HCT116 (cell line): ENCODE measurements at regions not wholly inside any gene's neighbourhood (a gene's known extent, or its start where the extent isn't known, plus 50 kb on each side); places are given as distances from the start of the nearest gene placed in this dataset.

ENCODE experiments used
- EGR1 ChIP-seq: IDR thresholded peaks from 2 replicates; pipeline ENCODE4 v1.6.1; 2012; ENCODE audit warnings: low read depth
- EZH2 ChIP-seq: fragments of 200-600 bp; sonication (generic); IDR thresholded peaks from 2 replicates; pipeline ENCODE4 v1.6.1; 2017; ENCODE audit warnings: antibody characterized with exemption, mixed run types
- POLR2AphosphoS5 ChIP-seq: IDR thresholded peaks from 2 replicates; pipeline ENCODE4 v1.6.1; 2011; ENCODE audit warnings: mild to moderate bottlenecking, low read depth, low read length, moderate library complexity
- SRF ChIP-seq: IDR thresholded peaks from 2 replicates; pipeline ENCODE4 v1.6.1; 2012; ENCODE audit warnings: low read depth
- YY1 ChIP-seq: IDR thresholded peaks from 2 replicates; pipeline ENCODE4 v1.6.1; 2011; ENCODE audit warnings: low read length, low read depth, moderate library complexity, mild to moderate bottlenecking; ENCODE audit not compliant: insufficient replicate concordance; ENCODE audit errors: extremely low read depth
- ZNF274 ChIP-seq: fragments of 200-500 bp; sonication (Bioruptor generic); IDR thresholded peaks from 2 replicates; pipeline ENCODE4 v1.6.1; 2014; ENCODE audit warnings: mild to moderate bottlenecking, low read depth, low read length, inconsistent platforms
- TF ChIP-seq, protein P1 (sequence below), 3 experiments: fragments of 200-600 bp in 1 of 3; sonication (generic) in 1 of 3; IDR thresholded peaks in 2 of 3; conservative IDR thresholded peaks in 1 of 3; 2 replicates each; pipeline ENCODE4 v1.5.1; 2012 to 2017; ENCODE audit warnings: low read depth in 2 of 3, low read length in 2 of 3, antibody characterized with exemption in 1 of 3, borderline replicate concordance in 1 of 3, control low read depth in 1 of 3, mild to moderate bottlenecking in 1 of 3, mixed read lengths in 1 of 3, mixed run types in 1 of 3, moderate library complexity in 1 of 3; ENCODE audit not compliant: insufficient read depth in 1 of 3

- TF ChIP-seq YY1, result no peak
- TF ChIP-seq, protein P1, sequence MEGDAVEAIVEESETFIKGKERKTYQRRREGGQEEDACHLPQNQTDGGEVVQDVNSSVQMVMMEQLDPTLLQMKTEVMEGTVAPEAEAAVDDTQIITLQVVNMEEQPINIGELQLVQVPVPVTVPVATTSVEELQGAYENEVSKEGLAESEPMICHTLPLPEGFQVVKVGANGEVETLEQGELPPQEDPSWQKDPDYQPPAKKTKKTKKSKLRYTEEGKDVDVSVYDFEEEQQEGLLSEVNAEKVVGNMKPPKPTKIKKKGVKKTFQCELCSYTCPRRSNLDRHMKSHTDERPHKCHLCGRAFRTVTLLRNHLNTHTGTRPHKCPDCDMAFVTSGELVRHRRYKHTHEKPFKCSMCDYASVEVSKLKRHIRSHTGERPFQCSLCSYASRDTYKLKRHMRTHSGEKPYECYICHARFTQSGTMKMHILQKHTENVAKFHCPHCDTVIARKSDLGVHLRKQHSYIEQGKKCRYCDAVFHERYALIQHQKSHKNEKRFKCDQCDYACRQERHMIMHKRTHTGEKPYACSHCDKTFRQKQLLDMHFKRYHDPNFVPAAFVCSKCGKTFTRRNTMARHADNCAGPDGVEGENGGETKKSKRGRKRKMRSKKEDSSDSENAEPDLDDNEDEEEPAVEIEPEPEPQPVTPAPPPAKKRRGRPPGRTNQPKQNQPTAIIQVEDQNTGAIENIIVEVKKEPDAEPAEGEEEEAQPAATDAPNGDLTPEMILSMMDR (IDR thresholded peaks at IDR 0.05 in 2 of 3, conservative IDR thresholded peaks at IDR 0.05 in 1 of 3; ENCODE audit: borderline replicate concordance in 1 of 3, insufficient read depth in 1 of 3, low read depth in 2 of 3, low read length in 2 of 3), result no peak
- no peak for TF ChIP-seq ZNF274
- no peak for TF ChIP-seq SRF
- TF ChIP-seq POLR2AphosphoS5, result no peak
- TF ChIP-seq EZH2, result no peak
- no peak for TF ChIP-seq EGR1
Observed at GRCh38 chr10:47192273-47192672, 107.7 kb upstream of the GDF10 start.
